HG03469 (cell line): ENCODE measurements at regions not wholly inside any gene's neighbourhood (a gene's known extent, or its start where the extent isn't known, plus 50 kb on each side); places are given as distances from the start of the nearest gene placed in this dataset.

Experiments used
- ATAC-seq: cut with Tn5 transposase; IDR thresholded peaks from one replicate; pipeline ENCODE4 v1.9.1; 2021; ENCODE audit warnings: mild to moderate bottlenecking, moderate library complexity, moderate number of reproducible peaks; ENCODE audit not compliant: unreplicated experiment

GRCh38 chr5:136701191-136701590, 335.8 kb upstream of the TRPC7 start:
- ATAC-seq, result no peak

- ATAC-seq, result no peak
These were observed 334.3 kb upstream of the TRPC7 start for GRCh38 chr5:136699651-136700050.

- no peak for ATAC-seq
These were observed 333.6 kb upstream of the TRPC7 start for GRCh38 chr5:136698970-136699369.

GRCh38 chr5:136694258-136694657, 328.9 kb upstream of the TRPC7 start:
- ATAC-seq, result no peak

- ATAC-seq, result no peak
These were observed 324.2 kb upstream of the TRPC7 start for GRCh38 chr5:136689552-136689951.

- ATAC-seq, result no peak
These were observed 321.0 kb upstream of the TRPC7 start for GRCh38 chr5:136686192-136686872.

- ATAC-seq, result no peak
These were observed 317.6 kb upstream of the TRPC7 start for GRCh38 chr5:136682986-136683385.

- no peak for ATAC-seq
These were observed 313.9 kb upstream of the TRPC7 start for GRCh38 chr5:136679233-136679632.

GRCh38 chr5:136677217-136677616, 311.9 kb upstream of the TRPC7 start:
- ATAC-seq, result no peak

- ATAC-seq, result no peak
These were observed 311.3 kb upstream of the TRPC7 start for GRCh38 chr5:136676685-136677084.

GRCh38 chr5:136675769-136676168, 310.4 kb upstream of the TRPC7 start:
- no peak for ATAC-seq

- ATAC-seq, result no peak
These were observed 308.8 kb upstream of the TRPC7 start for GRCh38 chr5:136674178-136674577.

- no peak for ATAC-seq
These were observed 302.4 kb upstream of the TRPC7 start for GRCh38 chr5:136667789-136668188.

GRCh38 chr5:136666970-136667620, 301.8 kb upstream of the TRPC7 start:
- no peak for ATAC-seq

GRCh38 chr5:136665331-136665730, 300.0 kb upstream of the TRPC7 start:
- no peak for ATAC-seq

- ATAC-seq, result no peak
These were observed 295.7 kb upstream of the TRPC7 start for GRCh38 chr5:136661026-136661425.

- no peak for ATAC-seq
These were observed 291.5 kb upstream of the TRPC7 start for GRCh38 chr5:136656811-136657210.

GRCh38 chr5:136655468-136655867, 290.1 kb upstream of the TRPC7 start:
- no peak for ATAC-seq

- ATAC-seq, result no peak
These were observed 281.6 kb upstream of the TRPC7 start for GRCh38 chr5:136646915-136647314.

- ATAC-seq, result no peak
These were observed 277.6 kb upstream of the TRPC7 start for GRCh38 chr5:136642976-136643375.

GRCh38 chr5:136639616-136640015, 274.3 kb upstream of the TRPC7 start:
- no peak for ATAC-seq

- ATAC-seq, result no peak
These were observed 272.7 kb upstream of the TRPC7 start for GRCh38 chr5:136638084-136638483.

- no peak for ATAC-seq
These were observed 270.7 kb upstream of the TRPC7 start for GRCh38 chr5:136636001-136636400.
